MCF 10A (cell line): ENCODE measurements at regions not wholly inside any gene's neighbourhood (a gene's known extent, or its start where the extent isn't known, plus 50 kb on each side); places are given as distances from the start of the nearest gene placed in this dataset.

Experiments
- BruUV-seq: library from RNA; stranded (reverse); fragments of 400-500 nt; replicated peaks from 2 replicates; lab custom pipeline; 2021; lab: Mats Ljungman, UMichigan
- CTCF ChIA-PET: fragments of 300-600 bp; sonication (Branson Sonifier 250); formaldehyde crosslinking; extraction: SDS; loops from one replicate; lab custom pipeline; 2021; ENCODE audit warnings: antibody characterized with exemption, inconsistent platforms; lab: Yijun Ruan, JAX
- POLR2A ChIA-PET: fragments of 300-600, 350-650 bp; sonication (Branson Sonifier 250); formaldehyde crosslinking; extraction: SDS; loops from one replicate; lab custom pipeline; 2020; ENCODE audit warnings: antibody characterized with exemption, inconsistent platforms; lab: Yijun Ruan, JAX
- DNase-seq: peaks from one replicate; pipeline ENCODE4 v3.0.0-alpha.2; 2018; ENCODE audit not compliant: unreplicated experiment
- H3K27ac Mint-ChIP-seq: one replicate; pipeline ENCODE4 v1.8.0; 2022; ENCODE audit warnings: mild to moderate bottlenecking, low read depth, mixed read lengths; ENCODE audit not compliant: unreplicated experiment
- H3K27me3 Mint-ChIP-seq: one replicate; pipeline ENCODE4 v1.8.0; 2022; ENCODE audit warnings: mixed read lengths; ENCODE audit not compliant: insufficient read depth, unreplicated experiment
- H3K36me3 Mint-ChIP-seq: one replicate; pipeline ENCODE4 v1.8.0; 2022; ENCODE audit warnings: mild to moderate bottlenecking, moderate library complexity, mixed read lengths; ENCODE audit not compliant: insufficient read depth, unreplicated experiment
- H3K4me1 Mint-ChIP-seq: one replicate; pipeline ENCODE4 v1.8.0; 2022; ENCODE audit warnings: mixed read lengths; ENCODE audit not compliant: insufficient read depth, unreplicated experiment
- H3K4me3 Mint-ChIP-seq: one replicate; pipeline ENCODE4 v1.8.0; 2022; ENCODE audit warnings: mild to moderate bottlenecking, moderate library complexity, mixed read lengths; ENCODE audit not compliant: unreplicated experiment
- H3K9me3 Mint-ChIP-seq: one replicate; pipeline ENCODE4 v1.8.0; 2022; ENCODE audit warnings: mixed read lengths; ENCODE audit not compliant: unreplicated experiment
- CTCF ChIP-seq: fragments of 200-600 bp; IDR thresholded peaks from one replicate; pipeline ENCODE4 v1.8.0; 2022; ENCODE audit warnings: antibody characterized with exemption, mild to moderate bottlenecking; ENCODE audit not compliant: unreplicated experiment
- intact Hi-C: fragments of 100-400 bp; cut with micrococcal nuclease; formaldehyde crosslinking; loops from 2 replicates; pipeline ENCODE4 v1.14.1; 2022

- Mint-ChIP-seq H3K36me3 (no peaks in the 10 kb centered on the region), H3K9me3 (peaks cover 10% of the 10 kb centered on the region), H3K27ac (no peak overlapping the region), H3K4me1 (no peaks in the 10 kb centered on the region), H3K4me3 (no peak overlapping the region), H3K27me3 (no peaks in the 10 kb centered on the region)
- ChIA-PET CTCF (interaction anchor here (0.7 kb wide), 1 partner anchor 313 kb away, joined by 4 read pairs; no protein-coding TSS in a partner anchor), POLR2A (no interaction called here)
- no TSS peak for BruUV-seq
- intact Hi-C loops = no loop called here
- no peak for DNase-seq
- TF ChIP-seq CTCF = no peak
Observed at GRCh38 chr2:16076911-16077310, 136.6 kb downstream of the MYCN start.

- no peak for DNase-seq
- intact Hi-C loops = no loop called here
- ChIA-PET POLR2A (interaction anchor here (0.6 kb wide), 1 partner anchor 264 kb away, joined by 3 read pairs; no protein-coding TSS in a partner anchor), CTCF (interaction anchor here (0.6 kb wide), 2 partner anchors 39 to 538 kb away, joined by 3 to 4 read pairs; no protein-coding TSS in a partner anchor)
- no peaks in the 10 kb centered on the region for H3K36me3 Mint-ChIP-seq
- H3K27ac Mint-ChIP-seq = no peak overlapping the region
- TF ChIP-seq CTCF = no peak
- H3K27me3 Mint-ChIP-seq = no peaks in the 10 kb centered on the region
- no peak overlapping the region for H3K4me3 Mint-ChIP-seq
- H3K4me1 Mint-ChIP-seq = no peaks in the 10 kb centered on the region
- BruUV-seq = no TSS peak
- peaks cover 7% of the 10 kb centered on the region for H3K9me3 Mint-ChIP-seq
Observed at GRCh38 chr2:16075045-16076012, 135.0 kb downstream of the MYCN start.

GRCh38 chr2:16073921-16074425 is 133.6 kb downstream of the MYCN start:
- no peak overlapping the region for H3K27ac Mint-ChIP-seq
- H3K4me1 Mint-ChIP-seq = no peaks in the 10 kb centered on the region
- CTCF ChIA-PET = interaction anchor here (0.6 kb wide), 1 partner anchor 29 kb away, joined by 3 read pairs; no protein-coding TSS in a partner anchor
- no peak overlapping the region for H3K4me3 Mint-ChIP-seq
- H3K36me3 Mint-ChIP-seq = no peaks in the 10 kb centered on the region
- TF ChIP-seq CTCF = no peak
- intact Hi-C loops = no loop called here
- POLR2A ChIA-PET = no interaction called here
- H3K27me3 Mint-ChIP-seq = no peaks in the 10 kb centered on the region
- no peak for DNase-seq
- peaks cover 7% of the 10 kb centered on the region for H3K9me3 Mint-ChIP-seq
- BruUV-seq = no TSS peak

- no TSS peak for BruUV-seq
- Mint-ChIP-seq H3K4me1 (no peaks in the 10 kb centered on the region), H3K4me3 (no peak overlapping the region), H3K27ac (no peak overlapping the region), H3K27me3 (no peaks in the 10 kb centered on the region), H3K9me3 (peaks cover 7% of the 10 kb centered on the region), H3K36me3 (no peaks in the 10 kb centered on the region)
- ChIA-PET POLR2A (no interaction called here), CTCF (interaction anchor here (0.5 kb wide), 1 partner anchor 37 kb away, joined by 3 read pairs; no protein-coding TSS in a partner anchor)
- DNase-seq = no peak
- TF ChIP-seq CTCF = no peak
- intact Hi-C loops = no loop called here
Observed at GRCh38 chr2:16073471-16073870, 133.1 kb downstream of the MYCN start.
